EH (cell line): ENCODE measurements at regions not wholly inside any gene's neighbourhood (a gene's known extent, or its start where the extent isn't known, plus 50 kb on each side); places are given as distances from the start of the nearest gene placed in this dataset.
"Not testable (repeated sequence)": the region's sequence is repeated elsewhere in the genome, so short reads cannot be mapped to it uniquely, and the experiment has no call there.

Experiments used
- DNase-seq: peaks from one replicate; pipeline ENCODE4 v3.0.0-alpha.2; 2015; ENCODE audit warnings: low read depth

GRCh38 chr14:106530423-106531107, 1004.2 kb downstream of the TMEM121 start:
- no peak for DNase-seq

GRCh38 chr14:106537597-106537996, 1011.2 kb downstream of the TMEM121 start:
- DNase-seq = not testable (repeated sequence)

GRCh38 chr14:106538201-106538600, 1011.8 kb downstream of the TMEM121 start:
- DNase-seq = no peak

GRCh38 chr14:106547735-106548434, 1021.5 kb downstream of the TMEM121 start:
- no peak for DNase-seq

- DNase-seq = no peak
These were observed 1022.7 kb downstream of the TMEM121 start for GRCh38 chr14:106549064-106549463.

- DNase-seq = no peak
These were observed 1024.9 kb downstream of the TMEM121 start for GRCh38 chr14:106551265-106551664.

- DNase-seq = not testable (repeated sequence)
These were observed 1029.8 kb downstream of the TMEM121 start for GRCh38 chr14:106556211-106556610.

- DNase-seq = no peak
These were observed 1030.4 kb downstream of the TMEM121 start for GRCh38 chr14:106556665-106557289.

- no peak for DNase-seq
These were observed 1036.1 kb downstream of the TMEM121 start for GRCh38 chr14:106562451-106562850.

- no peak for DNase-seq
These were observed 1037.8 kb downstream of the TMEM121 start for GRCh38 chr14:106564058-106564643.

GRCh38 chr14:106578481-106578880, 1052.1 kb downstream of the TMEM121 start:
- no peak for DNase-seq

- DNase-seq = no peak
These were observed 1052.7 kb downstream of the TMEM121 start for GRCh38 chr14:106579084-106579483.

GRCh38 chr14:106585692-106586091, 1059.3 kb downstream of the TMEM121 start:
- no peak for DNase-seq

GRCh38 chr14:106586098-106586704, 1059.8 kb downstream of the TMEM121 start:
- DNase-seq = no peak

- DNase-seq = not testable (repeated sequence)
These were observed 1065.2 kb downstream of the TMEM121 start for GRCh38 chr14:106591539-106591938.

- not testable (repeated sequence) for DNase-seq
These were observed 1065.9 kb downstream of the TMEM121 start for GRCh38 chr14:106592115-106592852.

GRCh38 chr14:106599209-106599608, 1072.8 kb downstream of the TMEM121 start:
- no peak for DNase-seq

GRCh38 chr14:106605548-106606448, 1079.4 kb downstream of the TMEM121 start:
- DNase-seq = no peak

GRCh38 chr14:106606936-106607335, 1080.6 kb downstream of the TMEM121 start:
- no peak for DNase-seq

- DNase-seq = no peak
These were observed 1084.3 kb downstream of the TMEM121 start for GRCh38 chr14:106610691-106611090.

GRCh38 chr14:106613256-106613655, 1086.9 kb downstream of the TMEM121 start:
- DNase-seq = no peak
